WTC11 (cell line): ENCODE measurements at regions not wholly inside any gene's neighbourhood (a gene's known extent, or its start where the extent isn't known, plus 50 kb on each side); places are given as distances from the start of the nearest gene placed in this dataset.

ENCODE experiments used
- ATAC-seq: fragments of 200-7000 bp; cut with Tn5 transposase; 2 replicates; pipeline ENCODE4 v1.10.0; 2021; ENCODE audit warnings: mild to moderate bottlenecking, moderate library complexity
- CTCF ChIA-PET: fragments of 300-600 bp; sonication (Branson Sonifier 250); formaldehyde crosslinking; loops from one replicate; lab custom pipeline; 2021; ENCODE audit warnings: antibody characterized with exemption; lab: Charles Lee
- POLR2A ChIA-PET: fragments of 350-600 bp; sonication (Branson Sonifier 250); formaldehyde crosslinking; loops from one replicate; lab custom pipeline; 2021; ENCODE audit warnings: antibody characterized with exemption; lab: Charles Lee
- DNase-seq: peaks from one replicate; pipeline ENCODE4 v3.0.0; 2021; ENCODE audit warnings: low spot score
- H3K27ac Mint-ChIP-seq: 2 replicates; pipeline ENCODE4 v1.8.0; 2021; ENCODE audit warnings: mixed read lengths
- H3K27me3 Mint-ChIP-seq: 2 replicates; pipeline ENCODE4 v1.8.0; 2021; ENCODE audit warnings: low read depth, mild to moderate bottlenecking, moderate library complexity, mixed read lengths
- H3K36me3 Mint-ChIP-seq: 2 replicates; pipeline ENCODE4 v1.8.0; 2021; ENCODE audit warnings: mixed read lengths
- H3K4me1 Mint-ChIP-seq: 2 replicates; pipeline ENCODE4 v1.8.0; 2022; ENCODE audit warnings: mixed read lengths
- H3K4me3 Mint-ChIP-seq: 2 replicates; pipeline ENCODE4 v1.8.0; 2021; ENCODE audit warnings: mild to moderate bottlenecking, moderate library complexity, mixed read lengths
- H3K9me3 Mint-ChIP-seq: 2 replicates; pipeline ENCODE4 v1.8.0; 2021; ENCODE audit warnings: mixed read lengths
- AR ChIP-seq: fragments of 250-450 bp; sonication (Bioruptor Pico); IDR thresholded peaks from 2 replicates; pipeline ENCODE4 v1.9.0; 2021; ENCODE audit warnings: mild to moderate bottlenecking
- ARID4B ChIP-seq: sonication (generic); formaldehyde crosslinking; IDR thresholded peaks from 2 replicates; pipeline ENCODE4 v1.8.0; 2023; ENCODE audit warnings: missing genetic modification reagents, mild to moderate bottlenecking, borderline replicate concordance
- ATF2 ChIP-seq: sonication (generic); formaldehyde crosslinking; IDR thresholded peaks from 2 replicates; pipeline ENCODE4 v1.8.1; 2022; ENCODE audit warnings: low read depth, missing genetic modification reagents, borderline replicate concordance
- GRHL2 ChIP-seq: fragments of 250-450 bp; sonication (Bioruptor Pico); IDR thresholded peaks from 2 replicates; pipeline ENCODE4 v1.8.0; 2022; ENCODE audit warnings: mild to moderate bottlenecking, moderate library complexity; ENCODE audit not compliant: insufficient replicate concordance, severe bottlenecking
- JAZF1 ChIP-seq: fragments of 250-450 bp; sonication (Bioruptor Pico); IDR thresholded peaks from 2 replicates; pipeline ENCODE4 v1.9.0; 2021; ENCODE audit warnings: moderate library complexity, mild to moderate bottlenecking, inconsistent platforms
- NFATC4 ChIP-seq: fragments of 250-450 bp; sonication (Bioruptor Pico); IDR thresholded peaks from 2 replicates; pipeline ENCODE4 v1.9.0; 2021; ENCODE audit warnings: mild to moderate bottlenecking
- OVOL2 ChIP-seq: fragments of 250-450 bp; sonication (Bioruptor Pico); IDR thresholded peaks from 2 replicates; pipeline ENCODE4 v1.9.0; 2021; ENCODE audit warnings: mild to moderate bottlenecking, borderline replicate concordance
- PRRX2 ChIP-seq: fragments of 250-450 bp; sonication (Bioruptor Pico); IDR thresholded peaks from 2 replicates; pipeline ENCODE4 v1.8.0; 2021; ENCODE audit warnings: mild to moderate bottlenecking
- RORB ChIP-seq: fragments of 250-450 bp; sonication (Bioruptor Pico); IDR thresholded peaks from 2 replicates; pipeline ENCODE4 v1.9.0; 2021; ENCODE audit warnings: mild to moderate bottlenecking
- SOX15 ChIP-seq: fragments of 250-450 bp; sonication (Bioruptor Pico); IDR thresholded peaks from 2 replicates; pipeline ENCODE4 v1.9.0; 2021; ENCODE audit warnings: mild to moderate bottlenecking
- TP53 ChIP-seq: sonication (generic); formaldehyde crosslinking; IDR thresholded peaks from 2 replicates; pipeline ENCODE4 v1.8.1; 2023; ENCODE audit warnings: mild to moderate bottlenecking, missing genetic modification reagents
- ZBTB21 ChIP-seq: sonication (generic); formaldehyde crosslinking; IDR thresholded peaks from 2 replicates; pipeline ENCODE4 v1.8.1; 2023; ENCODE audit warnings: mild to moderate bottlenecking, missing genetic modification reagents, borderline replicate concordance
- ZNF232 ChIP-seq: sonication (generic); formaldehyde crosslinking; IDR thresholded peaks from 2 replicates; pipeline ENCODE4 v1.8.0; 2022; ENCODE audit warnings: mild to moderate bottlenecking, missing genetic modification reagents
- TF ChIP-seq, protein P1 (sequence below): fragments of 250-450 bp; sonication (Bioruptor Pico); conservative IDR thresholded peaks from 2 replicates; pipeline ENCODE4 v1.9.0; 2021; ENCODE audit warnings: mild to moderate bottlenecking
- TF ChIP-seq, protein P2 (sequence below): sonication (generic); formaldehyde crosslinking; IDR thresholded peaks from 2 replicates; pipeline ENCODE4 v1.8.1; 2023; ENCODE audit warnings: mild to moderate bottlenecking, missing genetic modification reagents, moderate library complexity

GRCh38 chr2:225893151-225893550 lies 493.6 kb downstream of the NYAP2 start (continued):
- TF ChIP-seq AR: no peak

- Mint-ChIP-seq H3K27ac (no peak overlapping the region), H3K4me1 (no peaks in the 10 kb centered on the region), H3K4me3 (no peak overlapping the region), H3K27me3 (no peaks in the 10 kb centered on the region), H3K9me3 (no peaks in the 10 kb centered on the region), H3K36me3 (no peaks in the 10 kb centered on the region)
- TF ChIP-seq, protein P1, sequence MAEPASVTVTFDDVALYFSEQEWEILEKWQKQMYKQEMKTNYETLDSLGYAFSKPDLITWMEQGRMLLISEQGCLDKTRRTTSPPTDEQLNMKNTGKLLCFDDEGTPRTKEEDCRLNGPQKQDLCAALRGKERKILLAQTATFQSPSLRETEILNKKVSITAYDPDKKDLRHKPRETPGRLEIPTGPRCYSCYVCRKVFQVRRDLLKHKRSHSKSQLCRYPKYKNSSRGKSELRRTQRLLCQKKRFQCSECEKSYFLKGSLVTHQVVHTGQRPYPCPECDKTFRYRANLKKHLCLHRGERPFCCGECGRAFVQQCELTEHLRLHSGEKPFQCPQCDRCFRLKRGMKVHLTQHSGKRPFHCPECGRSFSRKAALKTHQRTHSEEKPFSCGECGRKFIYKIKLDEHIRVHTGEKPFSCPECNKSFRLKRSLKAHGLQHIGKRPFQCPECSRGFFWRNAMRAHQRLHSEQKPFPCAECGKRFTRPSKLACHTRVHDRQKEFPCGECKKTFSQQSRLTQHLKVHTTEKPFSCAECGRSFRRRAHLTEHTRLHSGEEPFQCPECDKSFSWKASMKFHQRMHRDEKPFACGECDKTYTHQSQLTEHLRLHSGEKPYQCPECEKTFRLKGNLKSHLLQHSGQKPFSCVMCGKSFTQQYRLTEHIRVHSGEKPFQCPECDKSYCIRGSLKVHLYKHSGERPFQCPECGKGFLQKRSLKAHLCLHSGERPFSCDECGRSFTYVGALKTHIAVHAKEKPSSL: no peak
- TF ChIP-seq, protein P2, sequence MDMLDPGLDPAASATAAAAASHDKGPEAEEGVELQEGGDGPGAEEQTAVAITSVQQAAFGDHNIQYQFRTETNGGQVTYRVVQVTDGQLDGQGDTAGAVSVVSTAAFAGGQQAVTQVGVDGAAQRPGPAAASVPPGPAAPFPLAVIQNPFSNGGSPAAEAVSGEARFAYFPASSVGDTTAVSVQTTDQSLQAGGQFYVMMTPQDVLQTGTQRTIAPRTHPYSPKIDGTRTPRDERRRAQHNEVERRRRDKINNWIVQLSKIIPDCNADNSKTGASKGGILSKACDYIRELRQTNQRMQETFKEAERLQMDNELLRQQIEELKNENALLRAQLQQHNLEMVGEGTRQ: no peak
- TF ChIP-seq PRRX2 (CRISPR knock-in tag): no peak
- TF ChIP-seq ATF2 (CRISPR knock-in tag): no peak
- no peak for TF ChIP-seq JAZF1 (CRISPR knock-in tag)
- no peak for TF ChIP-seq NFATC4
- no peak for TF ChIP-seq SOX15
- TF ChIP-seq OVOL2 (CRISPR knock-in tag): no peak
- TF ChIP-seq RORB (CRISPR knock-in tag): no peak
- TF ChIP-seq TP53 (CRISPR knock-in tag): no peak
- TF ChIP-seq ZNF232: no peak
- TF ChIP-seq ARID4B (CRISPR knock-in tag): no peak
- no peak for TF ChIP-seq GRHL2 (CRISPR knock-in tag)
- no peak for TF ChIP-seq ZBTB21 (CRISPR knock-in tag)
- DNase-seq (no peak), ATAC-seq (no peak)
- ChIA-PET POLR2A (no interaction called here), CTCF (no interaction called here)
Measured at GRCh38 chr2:225891771-225892170, 492.3 kb downstream of the NYAP2 start.
